Activated B cell treated with CpG ODN at 0.5 μM for 24 hours (primary cell): ENCODE measurements at regions not wholly inside any gene's neighbourhood (a gene's known extent, or its start where the extent isn't known, plus 50 kb on each side); places are given as distances from the start of the nearest gene placed in this dataset.

Experiments used
- ATAC-seq: fragments of 200-7000 bp; cut with Tn5 transposase; one replicate; pipeline ENCODE4 v1.10.0; 2021; ENCODE audit warnings: low read depth, mild to moderate bottlenecking, moderate library complexity
- CTCF ChIA-PET: fragments of 350-600 bp; sonication (Branson Sonifier 250); formaldehyde crosslinking; loops from one replicate; lab custom pipeline; 2021; ENCODE audit warnings: antibody characterized with exemption; lab: Charles Lee
- POLR2A ChIA-PET: fragments of 350-600 bp; sonication (Branson Sonifier 250); formaldehyde crosslinking; loops from one replicate; lab custom pipeline; 2021; ENCODE audit warnings: antibody characterized with exemption; lab: Charles Lee
- DNase-seq: peaks from one replicate; pipeline ENCODE4 v3.0.0; 2022
- H3K27ac Mint-ChIP-seq: one replicate; pipeline ENCODE4 v1.8.0; 2020; ENCODE audit warnings: mixed read lengths
- H3K27me3 Mint-ChIP-seq: one replicate; pipeline ENCODE4 v1.8.0; 2021; ENCODE audit warnings: mixed read lengths
- H3K36me3 Mint-ChIP-seq: one replicate; pipeline ENCODE4 v1.8.0; 2021; ENCODE audit warnings: low read depth, mixed read lengths
- H3K4me1 Mint-ChIP-seq: one replicate; pipeline ENCODE4 v1.8.0; 2021; ENCODE audit warnings: mixed read lengths
- H3K4me3 Mint-ChIP-seq: one replicate; pipeline ENCODE4 v1.8.0; 2020; ENCODE audit warnings: mild to moderate bottlenecking, mixed read lengths
- H3K9me3 Mint-ChIP-seq: one replicate; pipeline ENCODE4 v1.8.0; 2020; ENCODE audit warnings: mixed read lengths
- intact Hi-C: fragments of 100-400 bp; cut with micrococcal nuclease; formaldehyde crosslinking; loops from one replicate; pipeline ENCODE4 v1.15.1; 2024
- TF ChIP-seq, protein P1 (sequence below): fragments of 200-600 bp; IDR thresholded peaks from one replicate; pipeline ENCODE4 v1.8.0; 2022; ENCODE audit warnings: antibody characterized with exemption, mild to moderate bottlenecking

DNA sequence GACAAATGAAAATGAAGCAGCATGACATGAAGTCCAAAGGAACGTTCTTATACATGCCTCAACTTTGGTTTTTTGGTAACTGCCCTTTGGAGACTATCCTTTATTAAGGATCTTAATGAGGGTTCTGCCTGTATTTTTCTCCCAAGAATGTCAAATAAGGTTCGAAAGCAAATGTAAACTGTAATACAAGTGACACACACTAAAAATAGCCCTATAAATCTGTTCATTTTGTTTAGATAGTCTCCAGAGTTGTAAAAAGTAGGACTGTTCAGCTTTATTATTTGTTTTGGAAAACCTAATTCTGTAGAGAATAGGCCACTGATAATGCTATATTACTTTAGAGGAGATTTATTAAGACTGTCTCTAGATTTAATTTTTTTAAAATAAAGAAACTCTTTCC is 80.5 kb upstream of the CDIN1 start:
- Mint-ChIP-seq H3K27me3 (peaks cover 4% of the 10 kb centered on the region), H3K4me3 (no peak overlapping the region), H3K9me3 (no peaks in the 10 kb centered on the region), H3K27ac (no peak overlapping the region), H3K4me1 (no peaks in the 10 kb centered on the region), H3K36me3 (no peaks in the 10 kb centered on the region)
- ChIA-PET CTCF (interaction anchor here (1.1 kb wide), 1 partner anchor 1855 kb away, joined by 3 read pairs; no protein-coding TSS in a partner anchor), POLR2A (no interaction called here)
- ATAC-seq (no peak), DNase-seq (no peak)
- TF ChIP-seq, protein P1, sequence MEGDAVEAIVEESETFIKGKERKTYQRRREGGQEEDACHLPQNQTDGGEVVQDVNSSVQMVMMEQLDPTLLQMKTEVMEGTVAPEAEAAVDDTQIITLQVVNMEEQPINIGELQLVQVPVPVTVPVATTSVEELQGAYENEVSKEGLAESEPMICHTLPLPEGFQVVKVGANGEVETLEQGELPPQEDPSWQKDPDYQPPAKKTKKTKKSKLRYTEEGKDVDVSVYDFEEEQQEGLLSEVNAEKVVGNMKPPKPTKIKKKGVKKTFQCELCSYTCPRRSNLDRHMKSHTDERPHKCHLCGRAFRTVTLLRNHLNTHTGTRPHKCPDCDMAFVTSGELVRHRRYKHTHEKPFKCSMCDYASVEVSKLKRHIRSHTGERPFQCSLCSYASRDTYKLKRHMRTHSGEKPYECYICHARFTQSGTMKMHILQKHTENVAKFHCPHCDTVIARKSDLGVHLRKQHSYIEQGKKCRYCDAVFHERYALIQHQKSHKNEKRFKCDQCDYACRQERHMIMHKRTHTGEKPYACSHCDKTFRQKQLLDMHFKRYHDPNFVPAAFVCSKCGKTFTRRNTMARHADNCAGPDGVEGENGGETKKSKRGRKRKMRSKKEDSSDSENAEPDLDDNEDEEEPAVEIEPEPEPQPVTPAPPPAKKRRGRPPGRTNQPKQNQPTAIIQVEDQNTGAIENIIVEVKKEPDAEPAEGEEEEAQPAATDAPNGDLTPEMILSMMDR: no peak
- intact Hi-C loops: loop anchor here (2.0 kb wide), 1 partner anchor 980 kb away; no protein-coding TSS in a partner anchor

DNA sequence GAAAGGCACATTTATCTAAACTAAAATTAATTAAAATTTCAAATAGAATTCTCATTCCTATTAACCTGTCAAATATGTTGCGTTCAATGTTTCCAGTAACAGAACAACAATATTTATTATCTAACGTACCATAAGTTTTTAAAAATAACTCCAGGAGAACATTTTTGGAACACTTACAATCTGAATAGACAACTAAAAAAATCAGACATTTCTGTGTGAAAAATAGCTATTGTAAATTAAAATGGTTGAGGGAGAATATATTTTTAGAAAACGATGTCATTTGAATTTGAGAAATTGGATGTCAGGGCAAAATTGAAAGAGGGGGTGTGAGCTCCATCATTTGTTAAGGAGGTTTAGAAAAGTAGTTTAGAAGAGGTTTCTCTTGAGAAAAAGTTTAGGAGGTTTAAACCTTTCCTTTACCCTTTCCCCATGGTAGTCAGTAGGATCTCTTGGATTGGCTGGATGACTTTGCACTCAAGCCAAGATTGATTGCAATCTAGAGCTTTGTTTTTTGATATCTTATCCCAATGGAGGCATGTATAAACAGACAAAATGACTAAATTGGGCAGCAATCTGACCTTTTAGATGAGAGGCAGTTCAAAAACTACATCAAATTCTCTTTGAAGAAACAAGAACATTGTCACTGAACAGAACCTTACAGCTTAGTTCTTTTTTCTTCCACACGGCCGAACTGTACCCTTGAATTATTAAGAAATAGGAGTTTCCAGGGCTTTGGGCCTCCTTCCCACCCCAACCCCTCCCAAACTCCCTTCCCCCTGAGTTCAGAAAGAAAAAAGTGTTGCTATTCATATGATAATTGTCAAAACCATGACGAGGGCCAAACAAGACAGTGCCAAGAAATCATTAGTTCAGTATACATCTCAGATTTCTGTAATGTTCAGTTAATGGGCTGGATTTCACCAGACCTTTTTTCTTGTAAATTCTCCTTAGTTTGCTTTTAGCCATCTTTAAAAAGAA is 79.7 kb upstream of the CDIN1 start:
- Mint-ChIP-seq H3K36me3 (no peaks in the 10 kb centered on the region), H3K4me1 (no peaks in the 10 kb centered on the region), H3K9me3 (no peaks in the 10 kb centered on the region), H3K27me3 (peaks cover 4% of the 10 kb centered on the region), H3K4me3 (no peak overlapping the region), H3K27ac (no peak overlapping the region)
- ATAC-seq: no peak
- intact Hi-C loops: loop anchor here (2.0 to 5.0 kb wide), 3 partner anchors 378 to 1381 kb away; no protein-coding TSS in a partner anchor
- TF ChIP-seq, protein P1: no peak
- no peak for DNase-seq
- CTCF ChIA-PET: interaction anchor here (1.1 to 1.3 kb wide), 2 partner anchors 635 to 1855 kb away, joined by 3 read pairs; no protein-coding TSS in a partner anchor
- POLR2A ChIA-PET: no interaction called here

DNA sequence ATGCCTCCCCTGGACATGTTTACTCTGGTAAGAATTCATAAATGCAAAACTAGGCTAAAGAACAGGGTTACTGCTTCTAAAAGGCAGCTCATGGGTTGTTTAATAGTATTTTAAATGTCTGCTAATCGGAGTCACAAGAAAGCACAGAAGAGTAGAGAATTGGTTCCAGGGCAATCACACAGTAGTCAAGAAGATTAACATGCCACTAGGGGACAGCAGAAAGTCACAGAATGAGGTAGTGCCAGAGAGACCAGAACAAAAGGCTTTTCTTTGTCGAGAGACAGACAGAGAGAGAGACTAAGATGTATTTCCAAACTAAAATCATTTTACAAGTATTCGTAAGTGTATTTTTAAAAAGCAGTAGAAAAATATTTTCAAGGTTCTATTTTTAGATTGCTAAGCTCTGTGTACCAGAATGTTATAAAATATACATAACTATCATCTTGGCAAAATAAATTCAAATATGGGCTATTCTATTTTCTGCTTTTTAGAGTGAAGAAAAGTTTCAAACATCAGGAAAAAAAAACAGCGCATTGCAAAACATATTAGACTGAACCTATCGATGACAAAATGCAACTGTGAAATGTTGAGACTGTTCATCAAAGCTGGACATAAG is 78.3 kb upstream of the CDIN1 start:
- H3K36me3 Mint-ChIP-seq: no peaks in the 10 kb centered on the region
- TF ChIP-seq, protein P1: no peak
- peak; percentile 54 for ATAC-seq
- CTCF ChIA-PET: interaction anchor here (0.7 to 1.5 kb wide), 9 partner anchors 9 to 1390 kb away, joined by 3 to 9 read pairs (median 3); no protein-coding TSS in a partner anchor
- intact Hi-C loops: loop anchor here (1.0 to 5.0 kb wide), 6 partner anchors 376 to 1853 kb away; no protein-coding TSS in a partner anchor
- POLR2A ChIA-PET: no interaction called here
- no peak for DNase-seq
- H3K27me3 Mint-ChIP-seq: peaks cover 6% of the 10 kb centered on the region
- no peak overlapping the region for H3K4me3 Mint-ChIP-seq
- H3K27ac Mint-ChIP-seq: no peak overlapping the region
- no peaks in the 10 kb centered on the region for H3K9me3 Mint-ChIP-seq
- no peaks in the 10 kb centered on the region for H3K4me1 Mint-ChIP-seq

DNA sequence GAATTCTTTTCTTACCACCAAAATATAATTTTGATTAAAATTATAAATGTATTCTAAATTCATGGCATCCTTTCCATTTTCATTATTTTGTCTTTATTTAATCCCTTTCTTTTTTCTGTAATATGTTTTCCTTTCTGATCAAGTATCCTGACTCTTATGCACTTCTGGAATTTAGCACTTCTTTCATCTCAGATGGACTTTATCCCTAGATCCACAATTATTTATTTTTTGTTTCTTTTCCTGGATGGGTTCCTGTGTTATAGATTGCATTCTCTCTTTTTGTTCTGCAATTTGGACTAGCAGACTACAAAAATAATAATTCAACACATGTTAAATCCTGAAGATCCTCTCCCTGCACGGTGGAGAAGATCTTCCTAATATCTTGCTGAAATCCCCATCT is 76.9 kb upstream of the CDIN1 start:
- ChIA-PET POLR2A (no interaction called here), CTCF (interaction anchor here (0.9 to 1.4 kb wide), 2 partner anchors 631 to 1389 kb away, joined by 6 to 9 read pairs; no protein-coding TSS in a partner anchor)
- Mint-ChIP-seq H3K4me1 (no peaks in the 10 kb centered on the region), H3K4me3 (no peak overlapping the region), H3K36me3 (no peaks in the 10 kb centered on the region), H3K9me3 (no peaks in the 10 kb centered on the region), H3K27me3 (peaks cover 10% of the 10 kb centered on the region), H3K27ac (no peak overlapping the region)
- TF ChIP-seq, protein P1: no peak
- intact Hi-C loops: loop anchor here (5.0 kb wide), 1 partner anchor 375 kb away; no protein-coding TSS in a partner anchor
- DNase-seq (no peak), ATAC-seq (no peak)
